ENCODE measurements at regions not wholly inside any gene's neighbourhood (a gene's known extent, or its start where the extent isn't known, plus 50 kb on each side); places are given as distances from the start of the nearest gene placed in this dataset.

DNA sequence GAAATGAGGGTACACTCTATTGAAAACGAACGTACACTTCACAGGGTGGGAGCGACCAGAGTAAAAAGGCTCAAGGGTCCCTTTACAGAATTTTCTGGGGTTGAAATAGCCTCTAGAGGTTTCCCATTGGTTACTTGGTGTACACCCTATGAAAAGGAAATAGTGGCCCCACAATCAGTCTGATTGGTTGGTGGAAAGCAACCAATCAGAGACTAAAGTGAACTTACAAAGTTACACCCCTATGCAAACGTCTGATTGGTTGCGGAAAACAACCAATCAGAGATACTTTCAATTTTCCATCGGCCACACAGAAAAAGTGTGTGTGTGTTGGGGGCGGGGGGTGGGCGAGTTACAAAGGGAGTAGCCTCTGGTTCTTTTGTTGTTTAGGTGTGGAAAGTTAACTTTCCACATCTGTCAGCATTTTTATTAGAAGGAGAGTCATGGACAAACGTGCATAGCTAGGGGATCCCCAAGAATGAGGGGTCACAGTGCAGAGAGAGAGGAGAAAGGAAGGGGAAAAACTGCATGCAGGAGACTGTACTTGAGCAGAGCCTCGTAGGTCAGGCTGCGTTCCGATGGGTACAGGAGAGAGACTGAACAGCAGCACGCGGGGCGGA, 1152.1 kb downstream of the TBC1D22A start:
- TF ChIP-seq POLR2A (IDR thresholded peaks at IDR 0.05) (no peak), CTCF (IDR thresholded peaks at IDR 0.05) (no peak)

Data from adrenal gland (tissue), 5 donors.